Smooth muscle cell (in vitro differentiated cells): ENCODE measurements at regions not wholly inside any gene's neighbourhood (a gene's known extent, or its start where the extent isn't known, plus 50 kb on each side); places are given as distances from the start of the nearest gene placed in this dataset.

ENCODE experiments used
- DNase-seq: peaks from one replicate; lab custom pipeline; 2025; ENCODE audit not compliant: unreplicated experiment; lab: John Stamatoyannopoulos, UW
- H2AFZ ChIP-seq: fragments of 200-600 bp; sonication (generic); 2 replicates; pipeline ENCODE4 v1.6.0; 2016; ENCODE audit warnings: antibody characterized with exemption, low read depth, mild to moderate bottlenecking
- H3F3A ChIP-seq: fragments of 200-600 bp; sonication (generic); 2 replicates; pipeline ENCODE4 v1.6.0; 2017; ENCODE audit warnings: antibody characterized with exemption, low read depth
- H3K27ac ChIP-seq: fragments of 200-600 bp; sonication (generic); 2 replicates; pipeline ENCODE4 v1.5.1; 2016; ENCODE audit warnings: low read depth, mild to moderate bottlenecking
- H3K27me3 ChIP-seq: fragments of 200-600 bp; sonication (generic); 2 replicates; pipeline ENCODE4 v1.6.1; 2016; ENCODE audit warnings: low read depth, mild to moderate bottlenecking
- H3K36me3 ChIP-seq: fragments of 200-600 bp; sonication (generic); 2 replicates; pipeline ENCODE4 v1.5.1; 2016; ENCODE audit warnings: low read depth
- H3K4me1 ChIP-seq: fragments of 200-600 bp; sonication (generic); 2 replicates; pipeline ENCODE4 v1.5.1; 2016; ENCODE audit warnings: low read depth
- H3K4me2 ChIP-seq: fragments of 200-600 bp; sonication (generic); 2 replicates; pipeline ENCODE4 v1.6.0; 2016; ENCODE audit warnings: mild to moderate bottlenecking
- H3K4me3 ChIP-seq: fragments of 200-600 bp; sonication (generic); 2 replicates; pipeline ENCODE4 v1.5.1; 2016; ENCODE audit warnings: mild to moderate bottlenecking
- H3K79me2 ChIP-seq: fragments of 200-600 bp; sonication (generic); 2 replicates; pipeline ENCODE4 v1.6.0; 2016; ENCODE audit warnings: low read depth, mild to moderate bottlenecking
- H3K9ac ChIP-seq: fragments of 200-600 bp; sonication (generic); 2 replicates; pipeline ENCODE4 v1.6.0; 2016; ENCODE audit warnings: low read depth
- H3K9me3 ChIP-seq: fragments of 200-600 bp; sonication (generic); replicated peaks from 2 replicates; pipeline ENCODE4 v1.5.1; 2016; ENCODE audit warnings: low read depth
- H4K20me1 ChIP-seq: fragments of 200-600 bp; sonication (generic); 2 replicates; pipeline ENCODE4 v1.6.0; 2016; ENCODE audit warnings: low read depth
- CTCF ChIP-seq: fragments of 200-600 bp; sonication (generic); IDR thresholded peaks from 2 replicates; pipeline ENCODE4 v1.5.1; 2017; ENCODE audit warnings: borderline replicate concordance, mild to moderate bottlenecking, antibody characterized with exemption; ENCODE audit not compliant: insufficient read depth, poor library complexity, severe bottlenecking
- WGBS: methylation state at CpG from one replicate; pipeline ENCODE4 v1.1.7; 2016; ENCODE audit warnings: low lambda C conversion rate; 5-methylcytosine and 5-hydroxymethylcytosine counted together

GRCh38 chr3:193836918-193837317, 243.9 kb downstream of the OPA1 start:
- no peaks in the 10 kb centered on the region for H3K36me3 ChIP-seq
- no peak overlapping the region for H2AFZ ChIP-seq
- H3K9ac ChIP-seq = no peak overlapping the region
- 88% methylated on average over 7 of the region's 7 CpGs for WGBS
- no peaks in the 10 kb centered on the region for H4K20me1 ChIP-seq
- no peaks in the 10 kb centered on the region for H3K79me2 ChIP-seq
- no peak overlapping the region for H3K27ac ChIP-seq
- no peaks in the 10 kb centered on the region for H3K4me1 ChIP-seq
- H3K4me2 ChIP-seq = no peak overlapping the region
- H3K27me3 ChIP-seq = no peaks in the 10 kb centered on the region
- TF ChIP-seq CTCF = no peak
- no peak for DNase-seq
- H3K9me3 ChIP-seq = no peaks in the 10 kb centered on the region
- H3F3A ChIP-seq = no peaks in the 10 kb centered on the region
- H3K4me3 ChIP-seq = no peak overlapping the region

DNA sequence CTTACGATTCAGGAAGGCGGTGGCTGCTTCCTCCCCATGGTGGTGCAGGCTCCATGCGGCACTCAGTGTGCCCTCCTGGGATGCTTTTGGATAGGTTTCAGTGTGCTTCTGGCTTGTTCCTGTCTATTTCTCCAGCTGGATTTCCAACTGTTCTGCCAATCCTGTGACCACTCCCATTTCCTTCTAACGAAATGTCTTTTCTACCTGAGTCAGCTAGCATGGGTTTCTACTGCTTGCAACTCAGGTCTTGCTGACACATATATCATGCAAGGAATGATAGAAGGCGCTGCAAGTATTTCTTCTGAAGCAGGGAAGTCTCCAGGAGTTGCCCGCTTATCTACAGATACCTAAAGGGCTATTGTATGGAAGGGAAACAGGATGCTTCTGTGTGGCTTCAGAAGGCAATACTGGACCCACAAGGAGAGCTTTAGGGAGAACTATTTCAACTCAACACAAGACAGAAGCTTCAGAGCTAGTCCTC, 244.4 kb downstream of the OPA1 start:
- DNase-seq = no peak
- no peak overlapping the region for H3K9ac ChIP-seq
- H3K4me3 ChIP-seq = no peak overlapping the region
- H4K20me1 ChIP-seq = no peaks in the 10 kb centered on the region
- no peaks in the 10 kb centered on the region for H3K27me3 ChIP-seq
- H3K4me2 ChIP-seq = no peak overlapping the region
- H3K9me3 ChIP-seq = no peaks in the 10 kb centered on the region
- no peak for TF ChIP-seq CTCF
- WGBS = 96% methylated on average over 6 of the region's 6 CpGs
- no peak overlapping the region for H2AFZ ChIP-seq
- H3F3A ChIP-seq = no peaks in the 10 kb centered on the region
- H3K27ac ChIP-seq = no peak overlapping the region
- no peaks in the 10 kb centered on the region for H3K79me2 ChIP-seq
- no peaks in the 10 kb centered on the region for H3K4me1 ChIP-seq
- H3K36me3 ChIP-seq = no peaks in the 10 kb centered on the region

GRCh38 chr3:193840111-193840641, 247.2 kb downstream of the OPA1 start:
- Histone ChIP-seq H3K4me2 (no peak overlapping the region), H3K4me1 (no peaks in the 10 kb centered on the region), H2AFZ (no peak overlapping the region), H4K20me1 (no peaks in the 10 kb centered on the region), H3K27ac (no peak overlapping the region), H3K27me3 (no peaks in the 10 kb centered on the region), H3K9me3 (no peaks in the 10 kb centered on the region), H3K79me2 (no peaks in the 10 kb centered on the region), H3K36me3 (no peaks in the 10 kb centered on the region), H3F3A (no peaks in the 10 kb centered on the region), H3K4me3 (no peak overlapping the region), H3K9ac (no peak overlapping the region)
- DNase-seq = no peak
- no peak for TF ChIP-seq CTCF
- WGBS = 98% methylated on average over 2 of the region's 2 CpGs

DNA sequence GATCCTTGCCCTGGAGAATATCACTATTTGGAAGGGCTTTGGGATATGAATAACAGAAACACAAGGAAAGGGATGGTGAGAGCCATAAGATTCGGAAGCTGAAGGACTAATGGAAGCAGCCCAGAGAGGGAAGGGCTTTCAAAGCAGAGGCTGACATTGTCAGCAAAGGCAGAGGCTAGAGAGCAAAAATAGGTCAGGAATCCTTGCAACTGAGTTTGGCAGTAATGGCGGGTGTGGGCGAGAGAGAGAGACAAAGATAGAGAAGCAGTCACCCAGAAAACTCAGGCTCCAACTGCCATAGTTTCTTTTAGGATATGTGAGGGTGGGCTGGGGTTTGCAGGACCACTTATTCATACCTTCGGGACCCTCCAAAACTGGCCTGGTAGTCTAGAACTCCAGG, 248.6 kb downstream of the OPA1 start:
- Histone ChIP-seq H3K4me2 (no peak overlapping the region), H2AFZ (no peak overlapping the region), H3K4me1 (no peaks in the 10 kb centered on the region), H4K20me1 (no peaks in the 10 kb centered on the region), H3K79me2 (no peaks in the 10 kb centered on the region), H3K4me3 (no peak overlapping the region), H3K36me3 (no peaks in the 10 kb centered on the region), H3K27ac (no peak overlapping the region), H3F3A (no peaks in the 10 kb centered on the region), H3K9me3 (no peaks in the 10 kb centered on the region), H3K27me3 (no peaks in the 10 kb centered on the region), H3K9ac (no peak overlapping the region)
- WGBS = 93% methylated on average over 4 of the region's 4 CpGs
- no peak for TF ChIP-seq CTCF
- no peak for DNase-seq
